ENCODE measurements at regions not wholly inside any gene's neighbourhood (a gene's known extent, or its start where the extent isn't known, plus 50 kb on each side); places are given as distances from the start of the nearest gene placed in this dataset.

DNA sequence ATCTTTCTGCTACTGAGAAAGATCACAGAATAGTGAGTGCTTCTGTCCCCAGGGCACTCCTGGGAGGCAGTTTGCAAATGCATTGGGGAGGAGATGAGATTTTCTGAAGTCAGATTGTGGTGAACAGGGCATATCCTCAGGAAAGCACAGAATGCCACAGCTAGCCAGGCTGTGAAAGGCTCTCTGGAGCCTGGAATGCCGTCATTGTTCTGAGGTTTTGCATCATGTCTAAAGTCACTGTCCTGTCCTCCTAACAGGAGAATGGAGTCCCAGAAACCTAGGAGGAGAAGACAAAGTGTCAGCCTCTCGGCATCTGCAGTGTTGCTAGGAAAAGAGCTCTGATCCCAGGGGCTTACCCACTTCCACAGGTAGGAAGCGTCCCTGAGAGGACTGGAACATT lies 69.2 kb upstream of the IGFBP3 start:
- no peak overlapping the region for H3K27ac ChIP-seq (ENCODE audit: low read depth in 2 of 2, low read length in 2 of 2)
- TF ChIP-seq CTCF (IDR thresholded peaks at IDR 0.05; ENCODE audit: borderline replicate concordance, extremely low read depth, insufficient read depth) = no peak
- intact Hi-C loops (cut with DNase I) = no loop called here

DNA sequence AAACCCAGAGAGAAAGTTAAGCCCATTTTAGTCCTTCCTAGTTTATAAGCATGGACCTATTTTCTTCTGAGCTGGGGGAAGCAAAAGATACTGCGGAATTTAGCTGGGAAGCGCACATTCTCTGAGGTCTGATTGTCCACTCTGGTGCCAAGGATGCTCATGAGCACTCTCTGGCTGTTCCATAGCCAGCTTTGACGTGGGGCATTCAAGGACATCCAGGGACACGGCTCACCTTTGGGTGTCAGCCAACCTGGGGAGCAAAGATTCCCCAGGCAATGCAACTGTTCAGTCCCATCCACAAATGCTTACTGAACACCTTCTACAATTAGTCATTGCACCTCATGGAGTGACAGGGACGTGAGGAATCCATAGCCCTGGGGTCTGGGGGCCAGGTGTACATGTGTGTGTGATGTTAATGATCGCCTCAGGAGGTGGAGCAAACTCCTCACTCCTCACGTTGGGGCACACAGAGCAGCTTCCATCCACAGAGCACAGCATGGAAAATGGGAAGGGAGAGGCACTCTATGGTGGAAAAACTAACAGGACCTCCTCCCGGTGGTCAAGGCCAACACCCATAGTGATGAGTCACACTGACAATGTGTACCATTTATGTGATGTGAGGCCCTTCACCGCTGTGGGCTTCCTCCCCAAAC lies 67.5 kb upstream of the IGFBP3 start:
- Histone ChIP-seq H3K36me3 (ENCODE audit: control insufficient read depth in 2 of 3, insufficient read depth in 3 of 3, low read length in 3 of 3) (no peaks in the 10 kb centered on the region), H3K9me3 (ENCODE audit: control insufficient read depth in 2 of 3, insufficient read depth in 1 of 3, low read length in 3 of 3) (no peaks in the 10 kb centered on the region), H3K9ac (ENCODE audit: low read length in 3 of 3) (no peak overlapping the region), H3K27me3 (ENCODE audit: control insufficient read depth, insufficient read depth, low read length) (no peaks in the 10 kb centered on the region), H3K27ac (ENCODE audit: low read depth in 2 of 2, low read length in 2 of 2) (no peak overlapping the region), H3K4me1 (ENCODE audit: control insufficient read depth in 2 of 3, insufficient read depth in 2 of 3, low read depth in 1 of 3, low read length in 3 of 3) (no peaks in the 10 kb centered on the region), H3K4me3 (ENCODE audit: low read length in 3 of 3) (no peak overlapping the region)
- TF ChIP-seq CTCF (IDR thresholded peaks at IDR 0.05; ENCODE audit: borderline replicate concordance, extremely low read depth, insufficient read depth) = no peak
- FAIRE-seq (no peak), DNase-seq (peak in 1 of 5 donors; percentile 0)
- intact Hi-C loops (cut with DNase I) = no loop called here

More for the DNA sequence above, 69.2 kb upstream of the IGFBP3 start:
- DNase-seq = no peak
- Histone ChIP-seq H3K9ac (ENCODE audit: low read length in 3 of 3) (no peak overlapping the region), H3K36me3 (ENCODE audit: control insufficient read depth in 2 of 3, insufficient read depth in 3 of 3, low read length in 3 of 3) (no peaks in the 10 kb centered on the region), H3K4me3 (ENCODE audit: low read length in 3 of 3) (no peak overlapping the region), H3K27me3 (ENCODE audit: control insufficient read depth, insufficient read depth, low read length) (no peaks in the 10 kb centered on the region), H3K4me1 (ENCODE audit: control insufficient read depth in 2 of 3, insufficient read depth in 2 of 3, low read depth in 1 of 3, low read length in 3 of 3) (no peaks in the 10 kb centered on the region), H3K9me3 (ENCODE audit: control insufficient read depth in 2 of 3, insufficient read depth in 1 of 3, low read length in 3 of 3) (peaks cover 0 to 3% (median 0%) of the 10 kb centered on the region in 3 donors)
- FAIRE-seq = no peak

- Histone ChIP-seq H3K27ac (ENCODE audit: low read depth in 2 of 2, low read length in 2 of 2) (no peak overlapping the region), H3K36me3 (ENCODE audit: control insufficient read depth in 2 of 3, insufficient read depth in 3 of 3, low read length in 3 of 3) (no peaks in the 10 kb centered on the region), H3K27me3 (ENCODE audit: control insufficient read depth, insufficient read depth, low read length) (no peaks in the 10 kb centered on the region), H3K4me1 (ENCODE audit: control insufficient read depth in 2 of 3, insufficient read depth in 2 of 3, low read depth in 1 of 3, low read length in 3 of 3) (no peaks in the 10 kb centered on the region), H3K9me3 (ENCODE audit: control insufficient read depth in 2 of 3, insufficient read depth in 1 of 3, low read length in 3 of 3) (no peaks in the 10 kb centered on the region), H3K4me3 (ENCODE audit: low read length in 3 of 3) (no peak overlapping the region), H3K9ac (ENCODE audit: low read length in 3 of 3) (no peak overlapping the region)
- intact Hi-C loops (cut with DNase I) = no loop called here
- DNase-seq (peak in 2 of 5 donors; percentile 7 to 61), FAIRE-seq (no peak)
- TF ChIP-seq CTCF (IDR thresholded peaks at IDR 0.05; ENCODE audit: borderline replicate concordance, extremely low read depth, insufficient read depth) = no peak
Observed at GRCh38 chr7:45987521-45988290, 66.6 kb upstream of the IGFBP3 start.
